ENCODE measurements at regions not wholly inside any gene's neighbourhood (a gene's known extent, or its start where the extent isn't known, plus 50 kb on each side); places are given as distances from the start of the nearest gene placed in this dataset.

GRCh38 chr6:145457556-145457955 lies 277.8 kb downstream of the EPM2A start:
- TF ChIP-seq POLR2A (IDR thresholded peaks at IDR 0.05) (no peak), CTCF (IDR thresholded peaks at IDR 0.05) (no peak)
